ENCODE measurements at regions not wholly inside any gene's neighbourhood (a gene's known extent, or its start where the extent isn't known, plus 50 kb on each side); places are given as distances from the start of the nearest gene placed in this dataset.

DNA sequence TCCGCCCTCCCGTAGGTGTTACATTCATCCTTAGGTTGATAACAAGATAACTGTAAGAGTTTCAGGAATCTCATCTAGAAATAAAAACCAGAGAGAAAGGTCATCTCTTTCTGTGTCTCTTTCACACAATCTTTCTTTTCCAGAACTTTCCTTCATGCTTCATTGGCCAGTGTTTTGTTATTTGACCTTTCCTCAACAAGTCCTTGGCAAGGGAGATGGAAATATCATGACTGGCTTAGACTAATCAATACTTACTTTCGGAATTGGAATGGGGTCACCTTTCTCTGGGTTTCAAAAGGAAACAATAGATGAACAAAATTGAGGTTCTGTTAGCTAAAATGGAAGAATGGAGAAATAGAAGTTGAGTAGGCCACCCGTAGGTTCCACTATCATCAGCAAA is 72.9 kb upstream of the PPP2R5A start:
- no peak for TF ChIP-seq CTCF (IDR thresholded peaks at IDR 0.05; ENCODE audit: control insufficient read depth, insufficient read depth, low read depth, low read length, missing control alignments)
- DNase-seq (ENCODE audit: low read depth): no peak
- H3K4me3 ChIP-seq (ENCODE audit: control insufficient read depth, low read depth, low read length): no peak overlapping the region

GRCh38 chr1:212212906-212213305 is 72.3 kb upstream of the PPP2R5A start:
- H3K4me3 ChIP-seq (ENCODE audit: control insufficient read depth, low read depth, low read length): no peak overlapping the region
- DNase-seq (ENCODE audit: low read depth): no peak
- TF ChIP-seq CTCF (IDR thresholded peaks at IDR 0.05; ENCODE audit: control insufficient read depth, insufficient read depth, low read depth, low read length, missing control alignments): no peak

- H3K4me3 ChIP-seq (ENCODE audit: control insufficient read depth, low read depth, low read length): no peak overlapping the region
- no peak for TF ChIP-seq CTCF (IDR thresholded peaks at IDR 0.05; ENCODE audit: control insufficient read depth, insufficient read depth, low read depth, low read length, missing control alignments)
- no peak for DNase-seq (ENCODE audit: low read depth)
Measured at GRCh38 chr1:212213784-212214183, 71.4 kb upstream of the PPP2R5A start.

DNA sequence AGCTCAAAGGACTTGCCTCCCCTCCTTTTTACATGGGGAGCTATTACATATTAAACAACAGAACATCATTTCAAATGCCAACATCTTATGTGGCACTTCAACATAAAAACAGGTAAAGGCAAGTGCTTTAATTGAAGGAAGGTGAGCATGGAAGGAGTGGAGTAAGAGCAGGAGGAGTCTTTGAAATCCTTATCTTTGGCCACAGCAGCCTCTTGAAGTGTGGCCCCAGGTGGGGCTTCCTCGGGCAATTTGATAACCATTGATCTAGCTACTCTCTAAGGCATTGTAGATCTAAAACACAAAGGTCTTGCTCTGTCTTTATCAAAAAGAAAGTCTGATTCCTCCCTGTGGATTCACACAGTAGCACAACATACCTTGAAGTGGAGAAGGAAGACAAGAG is 70.9 kb upstream of the PPP2R5A start:
- H3K4me3 ChIP-seq (ENCODE audit: control insufficient read depth, low read depth, low read length): no peak overlapping the region
- TF ChIP-seq CTCF (IDR thresholded peaks at IDR 0.05; ENCODE audit: control insufficient read depth, insufficient read depth, low read depth, low read length, missing control alignments): no peak
- no peak for DNase-seq (ENCODE audit: low read depth)

DNA sequence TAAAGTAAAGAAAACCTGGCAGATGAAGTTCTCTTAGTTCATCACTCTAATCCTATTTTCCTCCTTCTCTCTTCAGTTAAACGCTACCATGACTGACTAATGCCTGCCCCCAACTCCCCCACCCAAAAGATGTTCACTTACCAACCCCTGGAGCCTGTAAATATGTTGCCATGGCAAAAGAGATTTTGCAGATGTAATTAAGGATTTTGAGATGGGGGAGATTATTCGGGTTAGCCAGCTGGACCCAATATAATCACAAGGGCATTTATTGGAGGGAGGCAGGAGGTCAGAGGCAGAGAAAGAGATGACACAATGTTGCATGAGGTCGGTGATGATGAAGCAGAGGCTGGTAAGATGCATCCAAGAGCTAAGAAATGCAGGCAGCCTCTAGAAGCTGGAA is 69.3 kb upstream of the PPP2R5A start:
- DNase-seq (ENCODE audit: low read depth): no peak
- H3K4me3 ChIP-seq (ENCODE audit: control insufficient read depth, low read depth, low read length): no peak overlapping the region
- TF ChIP-seq CTCF (IDR thresholded peaks at IDR 0.05; ENCODE audit: control insufficient read depth, insufficient read depth, low read depth, low read length, missing control alignments): no peak

- no peak for DNase-seq (ENCODE audit: low read depth)
- no peak for TF ChIP-seq CTCF (IDR thresholded peaks at IDR 0.05; ENCODE audit: control insufficient read depth, insufficient read depth, low read depth, low read length, missing control alignments)
- H3K4me3 ChIP-seq (ENCODE audit: control insufficient read depth, low read depth, low read length): no peak overlapping the region
Measured at GRCh38 chr1:212217633-212218032, 67.6 kb upstream of the PPP2R5A start.

DNA sequence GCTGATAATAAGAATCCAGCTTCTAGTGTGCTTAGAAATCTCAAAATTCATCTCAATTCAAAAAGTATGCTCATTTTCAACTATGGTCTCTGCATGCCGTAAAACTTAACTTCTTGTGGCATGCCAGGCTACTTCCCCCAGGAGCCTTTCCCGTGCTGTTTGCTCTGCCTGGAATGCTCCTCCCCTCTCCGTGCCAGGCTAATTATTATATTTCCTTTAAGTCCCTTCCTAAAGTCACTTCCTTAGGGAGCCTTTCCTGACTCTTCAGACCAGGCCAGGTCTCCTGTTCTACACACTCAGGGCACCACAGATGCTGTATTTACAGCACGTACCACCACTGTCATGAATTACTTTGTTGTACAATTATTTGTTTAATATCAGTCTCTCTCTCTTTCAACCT is 67.1 kb upstream of the PPP2R5A start:
- no peak overlapping the region for H3K4me3 ChIP-seq (ENCODE audit: control insufficient read depth, low read depth, low read length)
- no peak for DNase-seq (ENCODE audit: low read depth)
- no peak for TF ChIP-seq CTCF (IDR thresholded peaks at IDR 0.05; ENCODE audit: control insufficient read depth, insufficient read depth, low read depth, low read length, missing control alignments)

Data from AG09309 (cell line).